Erythroblast (primary cell): ENCODE measurements at regions not wholly inside any gene's neighbourhood (a gene's known extent, or its start where the extent isn't known, plus 50 kb on each side); places are given as distances from the start of the nearest gene placed in this dataset.
"Not testable (repeated sequence)": the region's sequence is repeated elsewhere in the genome, so short reads cannot be mapped to it uniquely, and the experiment has no call there.

ENCODE experiments used
- DNase-seq, 2 experiments: peaks; one replicate each; lab custom pipeline; 2025; lab: John Stamatoyannopoulos, UW
- GATA1 ChIP-seq: IDR thresholded peaks from 2 replicates; pipeline ENCODE4 v1.6.1; 2011; ENCODE audit warnings: low read depth, mild to moderate bottlenecking, control low read depth, low read length, moderate library complexity
- POLR2A ChIP-seq: IDR thresholded peaks from 2 replicates; pipeline ENCODE4 v1.6.1; 2011; ENCODE audit warnings: mild to moderate bottlenecking, low read length

- DNase-seq: no peak
- TF ChIP-seq GATA1: no peak
- TF ChIP-seq POLR2A: no peak
These were observed 246.4 kb upstream of the HDAC4 start for GRCh38 chr2:239647052-239647819.

- DNase-seq: no peak
- no peak for TF ChIP-seq POLR2A
- TF ChIP-seq GATA1: no peak
These were observed 245.4 kb upstream of the HDAC4 start for GRCh38 chr2:239646184-239646583.

DNA sequence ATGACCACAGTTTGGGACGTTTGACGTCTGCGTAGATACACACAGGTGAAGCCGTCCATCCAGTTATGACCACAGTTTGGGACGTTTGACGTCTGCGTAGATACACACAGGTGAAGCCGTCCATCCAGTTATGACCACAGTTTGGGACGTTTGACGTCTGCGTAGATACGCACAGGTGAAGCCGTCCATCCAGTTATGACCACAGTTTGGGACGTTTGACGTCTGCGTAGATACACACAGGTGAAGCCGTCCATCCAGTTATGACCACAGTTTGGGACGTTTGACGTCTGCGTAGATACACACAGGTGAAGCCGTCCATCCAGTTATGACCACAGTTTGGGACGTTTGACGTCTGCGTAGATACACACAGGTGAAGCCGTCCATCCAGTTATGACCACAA, 243.8 kb upstream of the HDAC4 start:
- DNase-seq: not testable (repeated sequence)

DNA sequence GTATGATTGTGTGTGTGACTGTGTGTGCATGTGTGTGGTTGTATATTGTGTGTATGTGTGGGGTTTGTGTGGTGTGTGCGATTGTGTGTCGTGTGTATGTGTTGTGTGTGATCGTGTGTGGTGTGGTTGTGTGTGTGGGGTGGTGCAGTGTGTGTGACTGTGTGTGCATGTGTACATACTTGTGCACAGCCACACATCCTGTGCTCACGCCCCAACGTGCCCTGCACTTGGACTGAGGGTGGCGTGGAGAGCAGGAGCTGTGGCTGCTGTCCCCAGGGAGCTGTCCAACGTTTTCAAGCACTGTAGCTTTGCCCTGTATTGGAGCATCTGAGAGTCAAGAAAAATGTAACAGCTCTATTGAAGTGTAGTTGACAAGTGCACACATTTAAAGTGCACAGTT, 243.2 kb upstream of the HDAC4 start:
- DNase-seq: no peak
- TF ChIP-seq POLR2A (no peak), GATA1 (no peak)

DNA sequence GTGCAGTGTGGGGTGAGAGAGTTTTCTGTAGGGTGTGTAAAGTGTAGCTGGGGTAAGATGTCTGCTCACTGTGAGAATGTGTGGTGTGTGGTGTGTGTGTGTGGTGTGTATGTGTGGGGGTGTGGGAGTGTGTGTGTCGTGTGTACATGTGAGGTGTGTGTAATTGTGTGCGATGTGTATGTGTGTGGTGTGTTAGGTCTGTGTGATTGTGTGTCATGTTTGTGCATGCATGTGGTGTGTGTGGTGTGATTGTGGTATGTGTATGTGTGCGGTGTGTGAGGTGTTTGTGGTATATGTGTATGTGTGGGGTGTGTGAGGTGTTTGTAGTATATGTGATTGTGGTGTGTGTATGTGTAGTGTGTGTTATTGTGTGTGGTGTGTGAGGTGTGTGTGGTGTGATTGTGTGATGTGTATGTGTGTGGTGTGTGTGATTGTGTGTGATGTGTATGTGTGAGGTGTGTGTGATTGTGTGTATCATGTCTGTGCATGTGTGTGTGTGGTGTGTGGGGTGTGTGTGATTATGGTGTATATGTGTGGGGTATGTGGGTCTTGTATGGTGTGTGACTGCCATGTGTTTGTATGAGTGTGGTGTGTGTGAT, 241.7 kb upstream of the HDAC4 start:
- DNase-seq: no peak

DNA sequence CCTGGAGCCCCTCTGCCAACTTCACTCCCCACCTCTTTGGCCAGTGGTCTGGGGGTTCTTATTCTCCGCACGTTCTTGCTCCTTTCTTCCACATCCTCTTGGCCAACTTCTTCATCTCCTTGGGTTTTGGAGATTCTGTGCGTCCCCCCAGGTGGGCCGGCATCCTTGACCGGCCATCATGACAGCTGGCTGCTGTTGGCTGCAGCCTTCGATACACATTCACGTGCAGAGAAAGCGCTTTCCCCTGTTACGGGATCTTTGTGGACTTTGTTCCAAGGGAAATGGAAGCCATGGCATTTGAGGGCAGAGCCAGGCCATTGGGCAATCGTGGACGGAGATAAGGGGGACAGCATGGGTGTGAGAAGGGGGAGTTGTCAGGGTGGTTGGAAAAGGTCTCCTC, 241.1 kb upstream of the HDAC4 start:
- DNase-seq: not testable (repeated sequence)

More for the DNA sequence above, 241.7 kb upstream of the HDAC4 start:
- TF ChIP-seq GATA1: no peak
- TF ChIP-seq POLR2A: no peak

DNA sequence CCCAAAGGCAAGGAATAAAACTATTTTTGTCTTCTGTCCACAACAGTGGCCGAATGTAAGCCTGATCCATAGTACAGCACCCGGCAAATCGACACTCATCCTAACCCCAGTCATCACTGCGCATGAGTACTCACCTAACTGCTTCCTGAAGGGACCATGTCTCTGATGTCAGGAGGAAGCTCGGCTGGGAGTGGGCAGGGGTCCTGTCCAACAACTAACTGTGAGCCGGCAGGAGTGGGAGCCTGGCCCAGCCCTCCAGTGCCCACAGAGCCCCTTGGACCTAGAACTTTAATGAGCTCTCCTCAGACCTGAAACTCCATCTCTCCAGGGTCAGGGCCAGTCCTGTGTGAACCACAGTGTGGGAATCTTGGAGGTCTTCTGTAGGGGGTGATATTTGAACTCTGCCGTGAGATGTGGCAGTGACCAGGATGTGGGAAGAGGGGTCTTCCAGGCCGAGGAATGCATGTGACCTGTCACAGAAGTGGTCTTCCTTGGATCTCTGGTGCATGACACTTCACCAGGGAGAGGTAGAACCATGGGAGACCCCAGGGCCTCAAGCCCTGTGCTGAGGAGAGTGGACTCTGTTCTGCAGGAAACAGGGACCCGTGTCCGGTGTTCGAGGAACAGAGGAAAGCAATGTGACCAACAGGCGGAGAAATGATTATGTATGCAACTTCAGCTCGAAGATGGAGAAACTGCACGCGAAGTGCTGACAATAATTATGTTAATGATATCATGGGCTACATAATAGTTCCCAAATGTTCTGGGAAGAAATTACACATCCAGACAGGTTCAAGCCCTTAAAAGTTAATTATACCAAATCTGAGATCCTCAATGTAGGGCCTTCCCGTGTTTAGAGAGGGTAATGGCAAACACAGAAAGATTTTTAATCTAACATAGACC, 240.1 kb upstream of the HDAC4 start:
- no peak for TF ChIP-seq POLR2A
- no peak for TF ChIP-seq GATA1
- no peak for DNase-seq

DNA sequence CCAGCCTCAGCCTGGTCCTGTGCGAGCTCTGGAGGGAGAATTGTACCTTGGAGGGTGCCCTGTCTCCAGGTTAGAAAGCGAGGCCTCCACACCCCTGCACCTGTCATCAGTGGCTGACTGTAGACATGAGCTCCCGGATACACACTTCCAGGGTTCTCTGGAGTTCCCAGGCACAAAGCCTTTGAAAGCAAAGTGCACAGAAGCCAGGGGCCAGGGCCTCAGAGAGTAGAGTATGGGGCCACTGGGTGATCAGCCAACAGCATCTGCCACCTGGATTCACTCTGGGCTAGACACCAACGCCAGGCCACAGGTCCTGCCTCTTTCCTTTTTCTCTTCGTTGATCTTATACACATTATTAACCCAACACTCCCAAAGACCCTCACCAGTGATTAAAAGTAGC, 239.4 kb upstream of the HDAC4 start:
- no peak for DNase-seq
- TF ChIP-seq POLR2A: no peak
- no peak for TF ChIP-seq GATA1

DNA sequence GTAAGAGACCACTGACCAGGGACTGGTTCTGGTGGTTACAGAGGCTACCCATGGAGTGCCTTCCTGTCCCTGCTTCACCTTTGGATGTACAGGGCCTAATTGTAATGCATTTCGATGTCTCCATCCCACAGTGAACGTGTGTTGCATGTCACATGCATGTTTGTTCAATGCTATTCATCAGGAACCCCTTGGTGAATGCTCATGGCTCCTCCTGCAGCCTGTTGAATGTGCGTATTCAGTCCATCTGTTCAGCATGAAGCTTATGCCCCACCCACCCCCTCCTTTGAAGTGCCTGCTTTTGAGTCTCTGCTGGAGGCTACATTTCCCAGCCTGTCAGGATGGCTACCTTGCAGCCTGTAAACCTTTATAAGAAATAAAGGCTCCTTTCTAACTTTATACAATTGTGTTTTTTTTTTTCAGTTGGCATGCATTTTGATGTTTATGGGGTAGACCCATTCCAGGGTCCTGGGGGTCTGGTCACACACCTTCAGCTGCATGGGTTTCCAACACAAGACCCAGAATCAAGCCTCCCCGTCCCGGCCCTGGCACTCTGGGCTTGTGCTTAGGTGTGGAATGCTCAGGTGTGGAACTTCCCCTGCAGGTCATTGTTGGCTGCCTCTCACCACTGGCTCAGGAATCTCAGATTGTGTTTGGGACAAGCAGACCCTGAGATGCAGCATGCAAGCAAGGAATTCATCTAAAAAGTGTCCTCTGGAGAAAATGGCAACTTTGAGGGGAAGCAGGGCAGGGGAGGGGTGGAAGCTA, 238.8 kb upstream of the HDAC4 start:
- DNase-seq: no peak
- TF ChIP-seq GATA1 (no peak), POLR2A (no peak)

GRCh38 chr2:239638376-239638775, 237.6 kb upstream of the HDAC4 start:
- no peak for DNase-seq
- TF ChIP-seq POLR2A (no peak), GATA1 (no peak)

DNA sequence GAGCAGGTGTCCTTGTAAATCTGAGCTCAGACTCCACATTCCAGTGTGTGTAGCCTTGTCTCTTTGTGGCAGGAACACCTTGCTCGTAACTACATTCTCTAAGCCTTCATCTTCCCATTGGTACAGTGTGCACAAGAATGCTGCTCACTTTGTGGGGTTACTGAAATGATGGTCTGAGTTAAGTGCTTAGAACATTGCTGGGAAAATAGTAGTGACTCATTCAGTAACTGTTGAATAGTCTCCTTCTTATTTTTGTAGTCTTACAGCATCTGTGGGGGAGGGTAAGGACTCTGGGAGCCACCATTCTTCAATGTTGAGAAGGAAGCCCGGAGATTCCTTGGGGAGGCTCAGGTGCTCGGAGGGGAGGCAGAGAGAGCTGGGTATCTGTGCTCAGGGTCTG, 236.0 kb upstream of the HDAC4 start:
- TF ChIP-seq GATA1 (no peak), POLR2A (no peak)
- DNase-seq: no peak

GRCh38 chr2:239634769-239635168, 233.9 kb upstream of the HDAC4 start:
- no peak for TF ChIP-seq GATA1
- TF ChIP-seq POLR2A: no peak
- DNase-seq: no peak

DNA sequence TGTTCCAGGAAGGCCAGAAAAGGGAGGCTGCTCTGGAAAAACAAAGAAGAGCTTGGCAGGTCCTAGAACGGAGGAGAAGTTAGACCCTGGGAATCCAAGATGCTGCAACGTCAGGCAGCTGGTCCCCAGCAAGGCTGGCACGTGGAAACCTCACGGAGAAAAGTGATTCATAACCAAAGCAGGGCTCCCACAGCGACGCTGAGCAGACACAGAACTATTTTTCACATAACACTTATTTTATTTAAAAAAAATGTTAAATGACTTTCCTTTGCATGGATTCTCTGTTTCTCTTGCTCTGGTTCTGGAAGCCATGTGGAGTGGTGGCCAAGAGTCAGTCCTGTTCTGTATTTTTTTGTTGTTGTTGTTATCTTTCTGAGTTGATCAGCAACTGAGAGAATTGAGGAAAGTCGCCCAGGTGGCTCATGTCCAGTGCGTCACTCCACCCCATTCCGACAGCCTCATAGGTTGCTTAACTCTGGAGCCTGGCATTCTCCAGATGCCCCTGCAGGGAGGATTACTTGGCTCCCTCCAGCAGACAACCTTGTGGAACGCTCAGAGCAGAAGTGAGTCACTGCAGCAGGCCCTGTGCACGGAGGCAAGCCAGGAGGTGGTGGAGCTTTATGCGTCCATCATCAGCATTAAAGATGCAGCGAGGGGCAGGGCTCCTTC, 229.9 kb upstream of the HDAC4 start:
- no peak for DNase-seq
- no peak for TF ChIP-seq GATA1
- no peak for TF ChIP-seq POLR2A
